ELF-1 (cell line): ENCODE measurements at regions not wholly inside any gene's neighbourhood (a gene's known extent, or its start where the extent isn't known, plus 50 kb on each side); places are given as distances from the start of the nearest gene placed in this dataset.
A peak's percentile ranks its signal among the peaks of the same experiment; 100 is the strongest.
"Not testable (repeated sequence)": the region's sequence is repeated elsewhere in the genome, so short reads cannot be mapped to it uniquely, and the experiment has no call there.

Experiments
- DNase-seq: peaks from one replicate; pipeline ENCODE4 v3.0.0-alpha.2; 2016; ENCODE audit warnings: low read depth, low spot score

- peak; percentile 19 for DNase-seq
Observed at GRCh38 chr16:51982715-51983680, 563.9 kb downstream of the TOX3 start.

GRCh38 chr16:51981725-51982124 is 565.2 kb downstream of the TOX3 start:
- no peak for DNase-seq

DNA sequence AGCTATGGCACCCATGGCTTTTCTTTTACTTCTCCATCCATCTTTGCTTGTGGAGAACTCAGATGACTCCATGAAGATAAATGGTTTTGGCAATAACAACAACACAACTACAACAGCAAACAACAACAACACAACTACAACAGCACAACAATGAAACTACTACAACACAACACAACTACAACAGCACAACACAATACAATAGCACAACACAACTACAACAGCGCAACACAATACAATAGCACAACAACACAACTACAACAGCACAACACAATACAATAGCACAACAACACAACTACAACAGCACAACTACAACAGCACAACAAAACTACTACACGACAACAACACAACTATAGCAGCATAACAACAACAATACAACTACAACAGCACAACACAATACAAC is 569.4 kb downstream of the TOX3 start:
- not testable (repeated sequence) for DNase-seq

- no peak for DNase-seq
Observed at GRCh38 chr16:51971184-51971583, 575.8 kb downstream of the TOX3 start.

GRCh38 chr16:51968749-51969148 is 578.2 kb downstream of the TOX3 start:
- no peak for DNase-seq

DNA sequence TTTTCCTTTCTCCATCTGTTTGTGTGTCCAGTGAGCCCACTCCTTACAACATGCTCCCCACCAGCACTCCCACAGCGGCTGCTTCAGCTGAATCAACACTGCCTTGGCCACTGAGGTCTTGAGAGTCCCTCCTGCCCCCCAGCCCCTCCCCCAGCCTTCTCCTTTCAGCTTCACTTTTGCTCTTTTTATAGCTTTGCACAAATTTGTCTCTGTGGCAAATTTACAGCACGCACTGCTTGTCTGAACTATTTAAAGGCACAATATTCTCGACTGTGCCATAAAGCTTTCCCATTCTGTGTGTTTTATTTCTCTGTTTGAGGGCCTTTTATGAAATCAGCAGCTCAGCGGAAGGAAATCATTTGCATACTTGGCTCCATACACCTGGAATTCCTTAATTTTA is 579.3 kb downstream of the TOX3 start:
- DNase-seq = no peak

DNA sequence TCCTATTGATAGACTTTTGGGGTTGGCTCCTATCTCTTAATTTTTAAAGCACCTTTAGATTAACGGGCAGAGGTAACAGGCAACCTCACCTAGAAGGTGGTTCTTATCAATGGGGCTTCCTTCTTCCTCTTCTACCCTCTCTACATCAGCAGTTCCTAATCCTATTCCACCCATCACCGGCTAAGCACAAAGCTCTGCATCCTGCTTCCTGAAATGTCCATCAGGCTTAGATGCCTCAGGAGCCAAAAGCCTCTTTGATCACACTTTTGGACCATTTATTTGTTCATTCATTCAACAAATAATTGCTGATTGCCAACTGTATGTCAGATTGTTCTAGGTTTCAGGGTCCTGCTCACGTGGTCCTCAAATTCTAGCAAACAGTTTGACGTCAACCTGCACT is 586.0 kb downstream of the TOX3 start:
- no peak for DNase-seq

GRCh38 chr16:51953286-51953985 is 593.5 kb downstream of the TOX3 start:
- peak; percentile 18 for DNase-seq

- DNase-seq = no peak
Observed at GRCh38 chr16:51952500-51952899, 594.4 kb downstream of the TOX3 start.

GRCh38 chr16:51951668-51952298 is 595.2 kb downstream of the TOX3 start:
- DNase-seq = peak; percentile 95

DNA sequence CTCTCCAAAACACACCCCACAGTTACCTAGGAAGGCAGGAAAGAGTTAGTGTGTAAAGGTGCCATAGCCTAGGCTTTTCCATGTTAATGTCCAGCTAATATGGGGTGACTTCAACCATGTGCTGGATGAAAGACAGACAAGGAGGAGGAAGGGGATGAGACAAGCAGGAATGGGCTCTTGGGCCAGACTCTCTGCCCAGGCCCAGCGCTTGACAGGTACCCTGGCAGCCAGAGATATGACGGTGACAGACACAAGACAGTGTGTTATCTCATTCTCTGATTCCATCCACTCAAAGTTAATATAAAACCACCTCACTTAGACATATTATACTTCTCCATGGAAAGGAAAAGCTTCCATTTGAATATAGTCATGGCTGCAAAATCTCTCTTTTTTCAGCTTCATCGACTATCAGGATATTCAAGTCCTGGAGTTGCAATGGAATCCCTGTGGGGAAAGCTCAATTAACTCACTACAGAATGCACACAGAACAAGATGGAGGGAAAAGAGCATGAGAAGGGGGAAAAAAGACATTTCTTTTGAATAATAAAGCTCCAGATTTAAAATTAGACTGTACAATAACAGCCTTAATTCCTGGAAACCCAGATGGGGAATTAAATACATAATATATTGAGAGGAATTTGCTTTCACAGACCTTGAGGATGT is 596.7 kb downstream of the TOX3 start:
- no peak for DNase-seq

DNA sequence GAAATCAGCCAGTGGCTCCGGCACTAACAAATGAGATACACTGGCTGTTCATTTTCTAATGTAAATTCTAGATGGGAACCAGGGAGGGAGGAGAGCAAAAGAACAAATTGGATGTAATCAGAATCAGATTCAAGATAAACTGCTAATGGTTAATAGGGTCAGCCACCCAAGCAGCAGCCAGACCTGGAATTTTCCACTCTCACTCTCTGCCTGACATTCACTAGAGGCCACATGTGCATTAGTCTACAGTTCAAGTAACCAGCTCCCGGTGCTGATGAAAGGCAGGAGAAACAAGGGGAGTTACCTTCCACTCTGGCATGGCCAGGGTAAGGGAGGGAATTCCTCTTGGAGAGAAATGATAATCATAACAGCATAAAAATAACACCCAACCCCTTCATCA is 597.7 kb downstream of the TOX3 start:
- DNase-seq = no peak

DNA sequence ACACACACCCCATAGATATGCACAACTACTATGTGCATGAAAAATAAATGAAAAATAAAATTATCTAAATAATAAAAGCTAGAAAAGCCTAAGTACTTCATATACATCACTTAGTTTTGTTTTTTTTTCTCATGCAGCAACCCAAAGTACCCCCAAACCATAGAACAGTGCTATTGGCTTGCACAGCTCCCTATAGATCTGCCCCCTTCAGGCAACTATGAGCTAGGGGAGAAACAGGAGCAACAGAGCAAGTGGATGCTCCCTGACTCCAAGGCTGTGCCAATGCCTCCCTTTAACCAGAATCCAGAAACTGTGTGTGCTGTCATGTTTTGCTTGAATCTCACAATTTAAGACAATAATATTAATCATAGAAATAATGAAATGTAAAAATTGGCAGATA is 605.5 kb downstream of the TOX3 start:
- DNase-seq = no peak

- DNase-seq = no peak
Observed at GRCh38 chr16:51940183-51940582, 606.8 kb downstream of the TOX3 start.

- no peak for DNase-seq
Observed at GRCh38 chr16:51939378-51939871, 607.5 kb downstream of the TOX3 start.

- DNase-seq = no peak
Observed at GRCh38 chr16:51938861-51939260, 608.1 kb downstream of the TOX3 start.

DNA sequence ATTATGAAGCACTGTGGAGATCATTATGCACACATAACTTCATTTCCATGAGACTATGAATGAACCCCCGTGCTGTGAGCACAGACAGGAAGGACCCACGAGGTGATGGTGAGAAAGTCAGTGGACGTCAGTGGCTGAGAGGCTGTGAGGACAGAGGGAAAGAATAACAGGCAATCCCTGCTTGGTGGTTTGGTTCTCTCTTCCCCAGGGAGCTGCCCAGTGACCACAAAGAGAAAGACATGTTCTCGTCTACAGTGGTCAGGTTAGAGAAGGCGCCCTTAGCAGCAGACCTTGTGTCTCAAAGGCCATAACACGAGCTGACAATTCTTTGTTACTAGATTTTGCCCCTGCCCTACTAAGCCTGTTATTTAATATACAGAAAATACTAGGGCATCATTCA is 609.2 kb downstream of the TOX3 start:
- no peak for DNase-seq

DNA sequence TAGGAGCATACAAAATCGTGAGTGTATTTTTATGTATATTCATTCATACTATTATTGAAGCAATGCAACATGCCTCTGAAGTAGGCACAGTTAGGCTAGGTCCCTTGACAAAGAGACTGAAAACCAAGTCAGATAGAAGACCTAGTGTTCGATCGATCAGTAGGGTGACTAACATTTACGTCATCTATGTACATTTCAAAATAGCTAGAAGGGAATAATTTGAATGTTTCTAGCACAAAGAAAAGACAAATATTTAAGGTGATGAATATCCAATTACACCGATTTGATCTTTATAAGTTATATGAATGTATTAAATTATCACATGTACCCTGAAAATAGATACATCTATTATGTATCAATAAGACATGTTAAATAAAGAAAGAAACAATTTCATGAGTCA is 610.1 kb downstream of the TOX3 start:
- DNase-seq = no peak

- no peak for DNase-seq
Observed at GRCh38 chr16:51932317-51932716, 614.6 kb downstream of the TOX3 start.

DNA sequence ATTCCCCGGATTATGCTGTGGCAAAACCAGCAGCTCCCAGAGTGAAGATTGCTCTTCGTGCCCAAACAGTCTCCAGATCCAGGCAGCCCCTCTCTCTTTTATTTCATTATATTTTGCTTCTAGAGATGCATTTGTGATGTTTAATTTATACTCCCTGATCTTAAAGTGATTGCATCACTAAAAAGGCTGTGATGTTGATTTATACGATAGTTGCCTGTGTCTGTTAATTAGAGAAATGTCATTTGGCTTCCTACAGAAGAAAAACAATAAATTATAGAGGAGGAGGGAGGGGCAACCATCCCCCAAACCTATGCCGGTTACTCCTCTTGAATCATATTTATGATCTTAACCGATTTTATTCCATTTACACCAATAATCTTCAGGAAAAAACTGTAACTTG is 615.3 kb downstream of the TOX3 start:
- no peak for DNase-seq

DNA sequence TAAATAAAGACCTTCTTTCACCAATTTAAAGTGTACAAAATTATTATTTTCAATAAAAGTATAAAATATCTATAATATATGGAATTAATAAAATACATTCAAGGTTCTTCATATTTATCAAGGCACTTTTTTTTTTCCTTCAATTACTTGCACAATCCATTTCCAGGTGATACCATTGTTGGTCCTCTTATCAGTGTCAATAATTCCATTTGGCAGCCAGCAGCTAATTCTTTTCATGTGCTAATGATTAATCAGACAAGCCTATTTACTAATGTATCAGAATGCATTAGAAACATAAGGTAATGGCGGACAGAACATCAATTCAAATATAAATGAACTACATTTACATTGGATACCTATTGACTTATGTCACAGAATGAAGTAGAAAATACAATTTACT is 622.2 kb downstream of the TOX3 start:
- no peak for DNase-seq

- no peak for DNase-seq
Observed at GRCh38 chr16:51922476-51922875, 624.5 kb downstream of the TOX3 start.
